Ascending aorta (tissue), 2 donors: ENCODE measurements at regions not wholly inside any gene's neighbourhood (a gene's known extent, or its start where the extent isn't known, plus 50 kb on each side); places are given as distances from the start of the nearest gene placed in this dataset.

Experiments used
- DNase-seq, 2 donors: peaks; one replicate each; pipeline ENCODE4 v3.0.0-alpha.2; 2019; ENCODE audit warnings: low spot score in 2 of 2
- H3K27ac ChIP-seq, 2 donors: fragments of 200-600 bp; sonication (generic); one replicate each; pipeline ENCODE4 v1.5.1; 2016 to 2017; ENCODE audit warnings: mild to moderate bottlenecking in 1 of 2
- H3K27me3 ChIP-seq: fragments of 200-600 bp; sonication (generic); one replicate; pipeline ENCODE4 v1.5.1; 2017
- H3K36me3 ChIP-seq, 2 donors: fragments of 200-600 bp; sonication (generic); one replicate each; pipeline ENCODE4 v1.5.1; 2016
- H3K4me1 ChIP-seq, 2 donors: fragments of 200-600 bp; sonication (generic); one replicate each; pipeline ENCODE4 v1.5.1; 2016 to 2017; ENCODE audit warnings: mild to moderate bottlenecking in 1 of 2
- H3K4me3 ChIP-seq, 2 donors: fragments of 200-600 bp; sonication (generic); one replicate each; pipeline ENCODE4 v1.5.1; 2016 to 2017; ENCODE audit warnings: mild to moderate bottlenecking in 1 of 2
- H3K9me3 ChIP-seq, 2 donors: fragments of 200-600 bp; sonication (generic); one replicate each; pipeline ENCODE4 v1.5.1; 2016
- CTCF ChIP-seq, 3 experiments: fragments of 200-600 bp in 2 of 3; fragments of 450-650 bp in 1 of 3; sonication (generic) in 2 of 3; IDR thresholded peaks; one replicate each; pipeline ENCODE4 v1.5.1; 2016 to 2019; ENCODE audit warnings: antibody characterized with exemption in 3 of 3, mild to moderate bottlenecking in 1 of 3, moderate library complexity in 1 of 3
- intact Hi-C: fragments of 100-400 bp; cut with DNase I; formaldehyde crosslinking; loops from one replicate; pipeline ENCODE4 v1.15.1; 2023

GRCh38 chr2:236715491-236715961 is 145.9 kb downstream of the ACKR3 start:
- intact Hi-C loops, result no loop called here
- Histone ChIP-seq H3K36me3 (no peaks in the 10 kb centered on the region), H3K4me1 (peaks cover 0 to 8% of the 10 kb centered on the region in 2 donors), H3K27ac (no peak overlapping the region), H3K9me3 (no peaks in the 10 kb centered on the region), H3K4me3 (no peak overlapping the region), H3K27me3 (no peaks in the 10 kb centered on the region)
- DNase-seq, result no peak
- no peak for TF ChIP-seq CTCF (IDR thresholded peaks at IDR 0.05)

GRCh38 chr2:236717120-236717519 is 147.5 kb downstream of the ACKR3 start:
- intact Hi-C loops, result no loop called here
- no peak for TF ChIP-seq CTCF (IDR thresholded peaks at IDR 0.05)
- no peaks in the 10 kb centered on the region for H3K36me3 ChIP-seq
- no peak for DNase-seq
- no peak overlapping the region for H3K27ac ChIP-seq
- peaks cover 0 to 5% of the 10 kb centered on the region in 2 donors for H3K4me1 ChIP-seq
- H3K9me3 ChIP-seq, result no peaks in the 10 kb centered on the region
- no peak overlapping the region for H3K4me3 ChIP-seq
- H3K27me3 ChIP-seq, result no peaks in the 10 kb centered on the region

GRCh38 chr2:236717729-236718128 is 148.1 kb downstream of the ACKR3 start:
- Histone ChIP-seq H3K27ac (no peak overlapping the region), H3K27me3 (no peaks in the 10 kb centered on the region), H3K9me3 (no peaks in the 10 kb centered on the region), H3K36me3 (no peaks in the 10 kb centered on the region), H3K4me1 (peaks cover 0 to 4% of the 10 kb centered on the region in 2 donors), H3K4me3 (no peak overlapping the region)
- no peak for DNase-seq
- intact Hi-C loops, result no loop called here
- TF ChIP-seq CTCF (IDR thresholded peaks at IDR 0.05), result no peak

GRCh38 chr2:236718207-236718992 is 148.8 kb downstream of the ACKR3 start:
- no peak for TF ChIP-seq CTCF (IDR thresholded peaks at IDR 0.05)
- Histone ChIP-seq H3K27me3 (no peaks in the 10 kb centered on the region), H3K4me1 (peaks cover 0 to 4% of the 10 kb centered on the region in 2 donors), H3K9me3 (no peaks in the 10 kb centered on the region), H3K4me3 (no peak overlapping the region), H3K27ac (no peak overlapping the region), H3K36me3 (no peaks in the 10 kb centered on the region)
- DNase-seq, result no peak
- intact Hi-C loops, result no loop called here

- Histone ChIP-seq H3K36me3 (no peaks in the 10 kb centered on the region), H3K27ac (no peak overlapping the region), H3K27me3 (no peaks in the 10 kb centered on the region), H3K4me1 (no peaks in the 10 kb centered on the region), H3K9me3 (no peaks in the 10 kb centered on the region), H3K4me3 (no peak overlapping the region)
- intact Hi-C loops, result no loop called here
- no peak for TF ChIP-seq CTCF (IDR thresholded peaks at IDR 0.05)
- DNase-seq, result no peak
These were observed 149.6 kb downstream of the ACKR3 start for GRCh38 chr2:236719192-236719635.
